Nephron progenitor cell (in vitro differentiated cells): ENCODE measurements at regions not wholly inside any gene's neighbourhood (a gene's known extent, or its start where the extent isn't known, plus 50 kb on each side); places are given as distances from the start of the nearest gene placed in this dataset.

Experiments
- DNase-seq: peaks from one replicate; pipeline ENCODE4 v3.0.0; 2021
- H3K27ac Mint-ChIP-seq: 2 replicates; pipeline ENCODE4 v1.8.0; 2021; ENCODE audit warnings: mild to moderate bottlenecking, moderate library complexity, mixed read lengths
- H3K27me3 Mint-ChIP-seq: 2 replicates; pipeline ENCODE4 v1.8.0; 2021; ENCODE audit warnings: mild to moderate bottlenecking, low read depth, mixed read lengths; ENCODE audit not compliant: poor library complexity
- H3K36me3 Mint-ChIP-seq: 2 replicates; pipeline ENCODE4 v1.8.0; 2021; ENCODE audit warnings: low read depth, mixed read lengths
- H3K4me1 Mint-ChIP-seq: 2 replicates; pipeline ENCODE4 v1.8.0; 2021; ENCODE audit warnings: mixed read lengths
- H3K4me3 Mint-ChIP-seq: 2 replicates; pipeline ENCODE4 v1.8.0; 2021; ENCODE audit warnings: mild to moderate bottlenecking, moderate library complexity, mixed read lengths
- H3K9me3 Mint-ChIP-seq: 2 replicates; pipeline ENCODE4 v1.8.0; 2021; ENCODE audit warnings: mild to moderate bottlenecking, moderate library complexity, mixed read lengths
- TF ChIP-seq, protein P1 (sequence below): fragments of 200-600 bp; sonication (generic); IDR thresholded peaks from 2 replicates; pipeline ENCODE4 v1.5.0; 2021; ENCODE audit warnings: antibody characterized with exemption

DNA sequence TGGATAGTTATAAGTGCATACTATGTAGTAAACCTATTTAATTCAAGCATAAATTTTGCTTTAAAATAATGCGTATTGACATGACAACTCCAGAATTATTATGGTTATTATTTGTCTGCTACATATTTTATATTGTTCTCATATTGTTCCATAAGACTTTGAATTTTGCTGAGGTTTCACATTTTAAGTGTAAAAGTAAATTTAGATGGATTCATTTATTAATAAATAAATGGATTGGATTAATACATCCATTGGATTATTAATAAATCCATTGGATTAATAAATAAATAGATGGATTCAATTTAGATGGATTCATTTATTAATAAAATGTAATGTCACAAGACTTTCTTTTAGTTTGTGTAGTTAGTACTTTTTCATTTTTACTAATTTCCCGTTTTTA, 1768.0 kb upstream of the PCDH10 start:
- H3K4me1 Mint-ChIP-seq, result no peaks in the 10 kb centered on the region
- TF ChIP-seq, protein P1, sequence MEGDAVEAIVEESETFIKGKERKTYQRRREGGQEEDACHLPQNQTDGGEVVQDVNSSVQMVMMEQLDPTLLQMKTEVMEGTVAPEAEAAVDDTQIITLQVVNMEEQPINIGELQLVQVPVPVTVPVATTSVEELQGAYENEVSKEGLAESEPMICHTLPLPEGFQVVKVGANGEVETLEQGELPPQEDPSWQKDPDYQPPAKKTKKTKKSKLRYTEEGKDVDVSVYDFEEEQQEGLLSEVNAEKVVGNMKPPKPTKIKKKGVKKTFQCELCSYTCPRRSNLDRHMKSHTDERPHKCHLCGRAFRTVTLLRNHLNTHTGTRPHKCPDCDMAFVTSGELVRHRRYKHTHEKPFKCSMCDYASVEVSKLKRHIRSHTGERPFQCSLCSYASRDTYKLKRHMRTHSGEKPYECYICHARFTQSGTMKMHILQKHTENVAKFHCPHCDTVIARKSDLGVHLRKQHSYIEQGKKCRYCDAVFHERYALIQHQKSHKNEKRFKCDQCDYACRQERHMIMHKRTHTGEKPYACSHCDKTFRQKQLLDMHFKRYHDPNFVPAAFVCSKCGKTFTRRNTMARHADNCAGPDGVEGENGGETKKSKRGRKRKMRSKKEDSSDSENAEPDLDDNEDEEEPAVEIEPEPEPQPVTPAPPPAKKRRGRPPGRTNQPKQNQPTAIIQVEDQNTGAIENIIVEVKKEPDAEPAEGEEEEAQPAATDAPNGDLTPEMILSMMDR, result no peak

DNA sequence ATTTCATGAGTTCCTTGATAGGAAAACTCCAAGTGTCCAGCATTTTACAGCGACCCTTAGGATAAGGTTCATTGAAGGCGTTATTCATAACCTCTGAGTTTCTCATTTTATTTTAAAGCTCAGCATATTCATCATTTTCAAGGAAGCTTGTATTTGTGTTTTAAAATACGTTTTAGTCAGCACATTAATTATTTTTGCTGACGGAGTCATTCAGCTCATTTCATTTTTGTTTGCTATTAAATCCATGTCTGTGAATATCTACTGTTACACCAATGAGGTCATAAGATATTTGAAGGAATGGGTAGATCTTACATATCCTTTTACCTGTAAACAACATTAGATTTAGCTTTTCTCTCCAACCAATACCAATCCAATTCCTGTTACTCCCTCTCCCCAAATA, 1766.3 kb upstream of the PCDH10 start:
- TF ChIP-seq, protein P1, result no peak
- no peak for DNase-seq
- Mint-ChIP-seq H3K27ac (no peak overlapping the region), H3K4me3 (no peak overlapping the region), H3K4me1 (no peaks in the 10 kb centered on the region), H3K9me3 (peaks cover 14% of the 10 kb centered on the region), H3K36me3 (no peaks in the 10 kb centered on the region), H3K27me3 (no peaks in the 10 kb centered on the region)

More for the DNA sequence above, 1768.0 kb upstream of the PCDH10 start:
- H3K27me3 Mint-ChIP-seq, result no peaks in the 10 kb centered on the region
- no peak for DNase-seq
- H3K36me3 Mint-ChIP-seq, result no peaks in the 10 kb centered on the region
- H3K9me3 Mint-ChIP-seq, result peaks cover 14% of the 10 kb centered on the region
- H3K27ac Mint-ChIP-seq, result no peak overlapping the region
- no peak overlapping the region for H3K4me3 Mint-ChIP-seq

DNA sequence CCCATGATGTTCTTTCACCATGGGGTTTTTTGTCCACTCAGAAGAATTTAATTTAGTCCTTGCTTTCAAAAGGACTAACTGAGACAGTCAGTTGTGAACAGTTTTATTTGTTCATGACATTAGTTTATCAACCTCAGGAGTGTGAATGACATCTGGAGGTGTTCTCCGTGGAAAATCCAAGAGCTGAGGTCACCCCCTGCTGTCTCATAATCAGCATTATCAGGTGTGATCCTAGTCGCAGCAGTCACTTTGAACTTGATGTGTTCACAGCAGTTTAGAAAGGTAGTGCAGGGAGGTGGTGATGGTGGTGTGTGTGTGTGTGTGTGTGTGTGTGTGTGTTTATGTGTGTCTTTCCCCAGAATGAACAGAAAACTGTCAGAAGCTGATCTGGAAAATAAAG, 1760.8 kb upstream of the PCDH10 start:
- DNase-seq, result no peak
- TF ChIP-seq, protein P1, result no peak
- no peaks in the 10 kb centered on the region for H3K4me1 Mint-ChIP-seq
- H3K36me3 Mint-ChIP-seq, result no peaks in the 10 kb centered on the region
- H3K27me3 Mint-ChIP-seq, result no peaks in the 10 kb centered on the region
- H3K4me3 Mint-ChIP-seq, result no peak overlapping the region
- H3K27ac Mint-ChIP-seq, result no peak overlapping the region
- H3K9me3 Mint-ChIP-seq, result peaks cover 4% of the 10 kb centered on the region

DNA sequence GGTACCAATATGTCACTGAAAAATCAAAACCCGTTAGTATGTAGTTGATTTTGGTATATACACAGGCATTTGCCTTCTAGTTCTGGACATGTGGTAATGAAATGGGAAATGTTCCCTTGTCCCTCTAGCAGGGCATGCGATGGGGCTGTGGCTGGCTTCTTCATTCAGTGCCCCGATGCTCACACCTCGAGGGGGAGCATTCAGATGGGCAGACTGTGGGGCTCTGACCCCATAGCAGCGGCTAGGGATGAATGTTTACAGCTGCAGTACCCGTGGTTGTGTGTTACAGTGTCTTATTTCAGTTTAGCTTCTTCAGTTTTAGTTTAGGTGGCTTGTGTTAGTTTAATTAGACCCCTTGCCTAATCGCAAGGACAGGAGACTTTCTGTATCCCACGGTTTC, 1741.0 kb upstream of the PCDH10 start:
- TF ChIP-seq, protein P1, result no peak
- DNase-seq, result no peak
- Mint-ChIP-seq H3K27ac (peak overlapping the region; percentile 28), H3K4me1 (no peaks in the 10 kb centered on the region), H3K4me3 (no peak overlapping the region), H3K9me3 (peaks cover 17% of the 10 kb centered on the region), H3K27me3 (no peaks in the 10 kb centered on the region), H3K36me3 (peaks cover 5% of the 10 kb centered on the region)

DNA sequence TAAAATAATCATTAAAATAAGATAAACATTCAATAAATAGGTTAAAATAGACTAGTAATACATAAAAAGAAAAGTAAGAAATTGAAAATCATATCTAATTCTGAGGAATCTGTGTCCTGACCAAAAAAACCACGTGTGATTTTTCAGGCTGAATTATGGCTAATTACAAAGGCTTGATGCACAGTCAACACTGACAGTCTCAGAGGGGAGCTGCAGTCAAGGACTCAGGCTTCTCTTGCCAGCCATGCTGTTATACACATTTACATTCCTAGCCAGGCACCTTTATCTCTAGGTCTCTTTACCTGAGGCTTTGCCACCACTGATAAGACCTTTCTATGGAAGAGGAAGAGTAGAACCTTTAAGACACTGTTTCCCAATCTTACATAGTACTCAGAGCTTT, 1737.7 kb upstream of the PCDH10 start:
- no peak overlapping the region for H3K4me3 Mint-ChIP-seq
- peaks cover 5% of the 10 kb centered on the region for H3K36me3 Mint-ChIP-seq
- no peak for DNase-seq
- peaks cover 17% of the 10 kb centered on the region for H3K9me3 Mint-ChIP-seq
- H3K4me1 Mint-ChIP-seq, result no peaks in the 10 kb centered on the region
- H3K27me3 Mint-ChIP-seq, result no peaks in the 10 kb centered on the region
- no peak overlapping the region for H3K27ac Mint-ChIP-seq
- TF ChIP-seq, protein P1, result no peak

DNA sequence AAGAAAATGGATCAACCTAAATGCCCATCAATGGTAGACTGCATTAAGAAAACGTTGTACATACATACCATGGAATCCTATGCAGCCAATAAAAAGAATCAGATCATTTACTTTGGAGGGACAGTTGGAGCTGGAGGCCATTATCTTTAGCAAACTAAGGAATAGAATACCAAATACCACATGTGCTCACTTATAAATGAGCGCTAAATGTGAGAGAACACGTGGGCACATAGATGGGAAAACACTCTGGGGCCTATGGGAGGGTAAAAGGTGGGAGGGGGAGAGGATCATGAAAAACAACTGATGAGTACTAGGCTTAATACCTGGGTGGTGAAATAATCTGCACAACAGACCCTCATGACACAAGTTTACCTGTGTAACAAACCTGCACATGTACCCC, 1729.9 kb upstream of the PCDH10 start:
- peaks cover 4% of the 10 kb centered on the region for H3K27me3 Mint-ChIP-seq
- H3K4me1 Mint-ChIP-seq, result no peaks in the 10 kb centered on the region
- DNase-seq, result no peak
- peaks cover 32% of the 10 kb centered on the region for H3K9me3 Mint-ChIP-seq
- H3K27ac Mint-ChIP-seq, result no peak overlapping the region
- H3K36me3 Mint-ChIP-seq, result no peaks in the 10 kb centered on the region
- TF ChIP-seq, protein P1, result no peak
- H3K4me3 Mint-ChIP-seq, result no peak overlapping the region
